ENCODE measurements at regions not wholly inside any gene's neighbourhood (a gene's known extent, or its start where the extent isn't known, plus 50 kb on each side); places are given as distances from the start of the nearest gene placed in this dataset.

DNA sequence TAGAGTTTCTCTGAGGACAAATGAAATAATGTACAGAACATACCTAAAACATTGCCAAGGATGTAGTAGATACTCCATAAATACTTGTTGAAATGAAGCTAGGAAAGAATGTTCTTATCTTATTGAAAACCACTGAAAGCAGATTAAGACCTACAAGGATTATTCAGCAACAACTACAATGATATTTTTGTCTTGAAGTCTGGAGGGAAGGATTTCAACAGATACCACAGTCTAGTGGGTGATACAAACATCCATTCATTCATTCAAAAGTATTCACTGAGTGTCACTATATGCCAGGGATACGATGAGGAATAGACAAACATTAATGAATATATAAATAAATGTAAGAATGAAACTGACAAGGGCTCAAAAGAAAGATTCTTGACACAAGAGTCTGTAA is 74.7 kb upstream of the THBS1 start:
- TF ChIP-seq POLR2A (IDR thresholded peaks at IDR 0.05) (no peak), EP300 (IDR thresholded peaks at IDR 0.05; ENCODE audit: low read depth) (no peak)
- TF ChIP-seq, protein P1, sequence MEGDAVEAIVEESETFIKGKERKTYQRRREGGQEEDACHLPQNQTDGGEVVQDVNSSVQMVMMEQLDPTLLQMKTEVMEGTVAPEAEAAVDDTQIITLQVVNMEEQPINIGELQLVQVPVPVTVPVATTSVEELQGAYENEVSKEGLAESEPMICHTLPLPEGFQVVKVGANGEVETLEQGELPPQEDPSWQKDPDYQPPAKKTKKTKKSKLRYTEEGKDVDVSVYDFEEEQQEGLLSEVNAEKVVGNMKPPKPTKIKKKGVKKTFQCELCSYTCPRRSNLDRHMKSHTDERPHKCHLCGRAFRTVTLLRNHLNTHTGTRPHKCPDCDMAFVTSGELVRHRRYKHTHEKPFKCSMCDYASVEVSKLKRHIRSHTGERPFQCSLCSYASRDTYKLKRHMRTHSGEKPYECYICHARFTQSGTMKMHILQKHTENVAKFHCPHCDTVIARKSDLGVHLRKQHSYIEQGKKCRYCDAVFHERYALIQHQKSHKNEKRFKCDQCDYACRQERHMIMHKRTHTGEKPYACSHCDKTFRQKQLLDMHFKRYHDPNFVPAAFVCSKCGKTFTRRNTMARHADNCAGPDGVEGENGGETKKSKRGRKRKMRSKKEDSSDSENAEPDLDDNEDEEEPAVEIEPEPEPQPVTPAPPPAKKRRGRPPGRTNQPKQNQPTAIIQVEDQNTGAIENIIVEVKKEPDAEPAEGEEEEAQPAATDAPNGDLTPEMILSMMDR (IDR thresholded peaks at IDR 0.05) = no peak

Measured in transverse colon (tissue), 3 donors.